ENCODE measurements at regions not wholly inside any gene's neighbourhood (a gene's known extent, or its start where the extent isn't known, plus 50 kb on each side); places are given as distances from the start of the nearest gene placed in this dataset.
"Not testable (repeated sequence)": the region's sequence is repeated elsewhere in the genome, so short reads cannot be mapped to it uniquely, and the experiment has no call there.

- intact Hi-C loops (cut with micrococcal nuclease) = no loop called here
These were observed 1653.5 kb upstream of the AGA start for GRCh38 chr4:179095585-179096221.

- intact Hi-C loops (cut with micrococcal nuclease) = no loop called here
These were observed 1655.5 kb upstream of the AGA start for GRCh38 chr4:179097741-179098140.

GRCh38 chr4:179110356-179110755 lies 1668.1 kb upstream of the AGA start:
- intact Hi-C loops (cut with micrococcal nuclease) = no loop called here

- intact Hi-C loops (cut with micrococcal nuclease) = no loop called here
These were observed 1668.6 kb upstream of the AGA start for GRCh38 chr4:179110816-179111215.

GRCh38 chr4:179112441-179113170 lies 1670.4 kb upstream of the AGA start:
- intact Hi-C loops (cut with micrococcal nuclease) = no loop called here

- intact Hi-C loops (cut with micrococcal nuclease) = no loop called here
These were observed 1672.4 kb upstream of the AGA start for GRCh38 chr4:179114615-179115014.

- intact Hi-C loops (cut with micrococcal nuclease) = no loop called here
These were observed 1673.8 kb upstream of the AGA start for GRCh38 chr4:179116011-179116410.

GRCh38 chr4:179116581-179116980 lies 1674.3 kb upstream of the AGA start:
- intact Hi-C loops (cut with micrococcal nuclease) = no loop called here

- intact Hi-C loops (cut with micrococcal nuclease) = no loop called here
These were observed 1680.8 kb upstream of the AGA start for GRCh38 chr4:179123084-179123483.

- intact Hi-C loops (cut with micrococcal nuclease) = no loop called here
These were observed 1682.2 kb upstream of the AGA start for GRCh38 chr4:179124419-179124818.

GRCh38 chr4:179124957-179125356 lies 1682.7 kb upstream of the AGA start:
- intact Hi-C loops (cut with micrococcal nuclease) = no loop called here

- intact Hi-C loops (cut with micrococcal nuclease) = no loop called here
These were observed 1683.6 kb upstream of the AGA start for GRCh38 chr4:179125870-179126269.

GRCh38 chr4:179128299-179128698 lies 1686.1 kb upstream of the AGA start:
- intact Hi-C loops (cut with micrococcal nuclease) = no loop called here

- intact Hi-C loops (cut with micrococcal nuclease) = no loop called here
These were observed 1688.0 kb upstream of the AGA start for GRCh38 chr4:179130122-179130714.

- intact Hi-C loops (cut with micrococcal nuclease) = no loop called here
These were observed 1703.7 kb upstream of the AGA start for GRCh38 chr4:179145746-179146525.

GRCh38 chr4:179151770-179152169 lies 1709.5 kb upstream of the AGA start:
- intact Hi-C loops (cut with micrococcal nuclease) = no loop called here

- intact Hi-C loops (cut with micrococcal nuclease) = no loop called here
These were observed 1720.9 kb upstream of the AGA start for GRCh38 chr4:179163147-179163546.

- intact Hi-C loops (cut with micrococcal nuclease) = no loop called here
These were observed 1722.2 kb upstream of the AGA start for GRCh38 chr4:179164267-179164999.

GRCh38 chr4:179165000-179165738 lies 1722.9 kb upstream of the AGA start:
- intact Hi-C loops (cut with micrococcal nuclease) = no loop called here

- intact Hi-C loops (cut with micrococcal nuclease) = no loop called here
These were observed 1723.6 kb upstream of the AGA start for GRCh38 chr4:179165862-179166261.

GRCh38 chr4:179170308-179170707 lies 1728.1 kb upstream of the AGA start:
- intact Hi-C loops (cut with micrococcal nuclease) = not testable (repeated sequence)
